COLO668 (cell line): ENCODE measurements at regions not wholly inside any gene's neighbourhood (a gene's known extent, or its start where the extent isn't known, plus 50 kb on each side); places are given as distances from the start of the nearest gene placed in this dataset.
"Not testable (repeated sequence)": the region's sequence is repeated elsewhere in the genome, so short reads cannot be mapped to it uniquely, and the experiment has no call there.

Experiments
- DNase-seq: peaks from one replicate; lab custom pipeline; 2025; ENCODE audit not compliant: unreplicated experiment; lab: John Stamatoyannopoulos, UW

GRCh38 chr11:23903044-23903704 is 593.7 kb upstream of the LUZP2 start:
- DNase-seq = no peak

DNA sequence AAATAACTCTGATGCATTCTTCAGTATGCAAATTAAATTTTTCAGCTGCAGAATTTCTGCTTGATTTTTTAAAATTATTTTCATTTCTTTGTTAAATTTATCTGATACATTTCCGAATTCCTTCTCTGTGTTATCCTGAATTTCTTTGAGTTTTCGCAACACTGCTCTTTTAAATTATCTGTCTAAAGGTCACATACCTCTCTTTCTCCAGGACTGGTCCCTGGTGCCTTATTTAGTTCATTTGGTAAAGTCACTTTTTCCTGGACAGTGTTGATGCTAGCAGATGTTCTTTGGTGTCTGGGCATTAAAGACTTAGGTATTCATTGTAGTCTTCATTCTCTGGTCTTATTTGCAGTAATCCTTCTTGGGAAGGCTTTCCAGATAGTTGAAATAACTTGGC is 577.4 kb upstream of the LUZP2 start:
- no peak for DNase-seq

DNA sequence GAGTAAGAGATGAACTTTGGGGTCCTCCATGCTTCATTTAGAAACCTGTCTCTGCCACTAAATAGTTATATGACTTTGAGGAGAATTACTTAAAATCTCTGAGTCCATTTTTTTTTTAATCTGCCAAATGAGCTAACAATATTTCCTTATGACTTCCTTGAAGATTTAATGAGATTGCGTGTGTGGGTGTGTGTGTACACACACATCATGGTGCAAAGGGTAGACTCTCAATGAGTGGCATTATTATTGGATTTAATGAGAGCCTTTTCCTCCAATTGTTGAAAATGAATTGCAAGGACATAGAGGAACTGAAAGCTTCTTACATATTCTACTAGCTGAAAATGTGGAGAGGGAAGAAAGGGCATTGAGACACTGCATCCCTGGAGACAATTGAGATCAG is 573.5 kb upstream of the LUZP2 start:
- DNase-seq = no peak

GRCh38 chr11:23924226-23924625 is 572.6 kb upstream of the LUZP2 start:
- DNase-seq = no peak

- no peak for DNase-seq
Observed at GRCh38 chr11:23931443-23931842, 565.4 kb upstream of the LUZP2 start.

DNA sequence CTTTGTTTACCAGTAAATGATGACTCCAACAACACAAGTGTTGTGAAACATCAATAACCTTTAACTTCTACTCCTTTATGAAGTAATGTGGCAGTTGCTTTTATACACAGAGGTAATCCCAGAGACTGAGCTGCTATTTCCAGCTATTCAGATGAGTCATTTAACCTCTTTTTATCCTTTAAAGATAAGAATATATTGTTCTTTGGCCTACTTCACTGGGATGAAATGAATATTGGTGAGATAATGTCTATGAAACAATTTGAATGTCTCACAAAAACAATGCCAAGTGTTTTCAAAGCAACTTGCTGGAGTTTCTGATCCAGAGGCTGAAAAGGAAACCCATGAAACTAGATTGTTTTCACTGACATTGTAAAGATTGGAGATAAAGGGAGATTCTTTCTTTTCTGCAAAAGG is 564.4 kb upstream of the LUZP2 start:
- no peak for DNase-seq

- no peak for DNase-seq
Observed at GRCh38 chr11:23933721-23934120, 563.1 kb upstream of the LUZP2 start.

DNA sequence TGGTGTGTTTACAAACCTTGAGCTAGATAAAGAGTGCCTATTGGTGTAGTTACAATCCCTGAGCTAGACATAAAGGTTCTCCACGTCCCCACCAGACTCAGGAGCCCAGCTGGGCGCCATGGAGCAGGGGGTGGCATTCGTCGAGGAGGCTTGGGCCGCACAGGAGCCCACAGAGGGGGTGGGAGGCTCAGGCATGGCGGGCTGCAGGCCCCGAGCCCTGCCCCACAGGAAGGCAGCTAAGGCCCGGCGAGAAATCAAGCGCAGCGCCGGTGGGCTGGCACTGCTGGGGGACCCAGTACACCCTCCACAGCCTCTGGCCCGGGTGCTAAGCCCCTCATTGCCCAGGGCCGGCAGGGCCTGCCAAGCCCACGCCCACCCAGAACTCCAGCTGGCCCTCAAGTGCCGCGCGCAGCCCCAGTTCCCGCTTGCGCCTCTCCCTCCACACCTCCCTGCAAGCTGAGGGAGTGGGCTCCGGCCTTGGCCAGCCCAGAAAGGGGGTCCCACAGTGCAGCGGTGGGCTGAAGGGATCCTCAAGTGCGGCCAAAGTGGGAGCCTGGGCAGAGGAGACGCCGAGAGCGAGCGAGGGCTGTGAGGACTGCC is 562.1 kb upstream of the LUZP2 start:
- not testable (repeated sequence) for DNase-seq

DNA sequence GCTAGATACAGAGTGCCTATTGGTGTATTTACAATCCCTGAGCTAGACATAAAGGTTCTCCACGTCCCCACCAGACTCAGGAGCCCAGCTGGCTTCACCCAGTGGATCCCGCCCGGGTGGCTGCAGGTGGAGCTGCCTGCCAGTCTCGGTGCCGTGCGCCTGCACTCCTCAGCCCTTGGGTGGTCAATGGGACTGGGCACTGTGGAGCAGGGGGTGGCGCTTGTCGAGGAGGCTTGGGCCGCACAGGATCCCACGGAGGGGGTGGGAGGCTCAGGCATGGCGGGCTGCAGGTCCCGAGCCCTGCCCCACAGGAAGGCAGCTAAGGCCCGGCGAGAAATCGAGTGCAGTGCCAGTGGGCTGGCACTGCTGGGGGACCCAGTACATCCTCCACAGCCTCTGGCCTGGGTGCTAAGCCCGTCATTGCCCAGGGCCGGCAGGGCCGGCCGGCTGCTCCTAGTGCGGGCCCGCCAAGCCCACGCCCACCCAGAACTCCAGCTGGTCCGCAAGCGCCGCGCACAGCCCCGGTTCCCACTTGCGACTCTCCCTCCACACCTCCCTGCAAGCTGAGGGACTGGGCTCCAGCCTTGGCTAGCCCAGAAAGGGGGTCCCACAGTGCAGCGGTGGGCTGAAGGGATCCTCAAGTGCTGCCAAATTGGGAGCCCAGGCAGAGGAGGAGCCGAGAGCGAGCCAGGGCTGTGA is 554.6 kb upstream of the LUZP2 start:
- DNase-seq = not testable (repeated sequence)

DNA sequence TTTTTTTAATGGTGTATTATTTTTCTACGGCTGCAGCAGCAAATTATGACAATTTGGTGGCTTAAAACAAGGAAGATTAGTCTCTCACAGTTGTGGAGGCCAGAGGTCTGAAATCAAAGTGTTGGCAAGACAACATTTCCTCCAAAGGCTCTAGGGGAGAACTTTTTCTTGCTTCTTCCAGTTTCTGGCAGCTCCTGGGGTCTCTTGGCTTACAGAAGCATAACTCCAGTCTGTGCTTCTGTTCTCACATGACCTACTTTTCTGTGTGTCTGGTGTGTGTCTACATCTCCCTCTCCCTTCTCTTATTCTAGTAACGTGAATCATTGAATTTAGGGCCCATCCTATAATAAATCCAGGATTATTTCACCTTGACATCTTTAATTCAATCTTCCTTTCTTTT is 551.9 kb upstream of the LUZP2 start:
- no peak for DNase-seq

DNA sequence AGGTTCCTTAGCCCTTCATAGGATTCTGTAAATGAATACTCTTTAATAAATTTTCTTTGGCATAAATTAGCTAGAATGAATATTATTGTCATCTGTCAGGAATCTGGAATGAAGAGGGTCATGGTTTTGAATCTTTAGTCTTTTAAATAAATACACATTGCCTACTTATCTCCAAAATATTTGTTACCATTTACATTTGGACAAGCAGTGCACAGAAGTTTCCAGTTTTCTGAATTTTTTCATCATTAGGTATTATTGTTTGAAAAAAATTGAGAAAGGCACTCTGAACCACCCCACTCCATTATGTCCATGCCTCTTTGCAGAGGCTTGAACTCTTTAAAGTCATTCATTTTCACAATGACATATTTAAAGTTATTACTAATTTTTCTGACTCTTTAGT is 549.0 kb upstream of the LUZP2 start:
- no peak for DNase-seq

GRCh38 chr11:23948851-23949250 is 548.0 kb upstream of the LUZP2 start:
- DNase-seq = no peak

DNA sequence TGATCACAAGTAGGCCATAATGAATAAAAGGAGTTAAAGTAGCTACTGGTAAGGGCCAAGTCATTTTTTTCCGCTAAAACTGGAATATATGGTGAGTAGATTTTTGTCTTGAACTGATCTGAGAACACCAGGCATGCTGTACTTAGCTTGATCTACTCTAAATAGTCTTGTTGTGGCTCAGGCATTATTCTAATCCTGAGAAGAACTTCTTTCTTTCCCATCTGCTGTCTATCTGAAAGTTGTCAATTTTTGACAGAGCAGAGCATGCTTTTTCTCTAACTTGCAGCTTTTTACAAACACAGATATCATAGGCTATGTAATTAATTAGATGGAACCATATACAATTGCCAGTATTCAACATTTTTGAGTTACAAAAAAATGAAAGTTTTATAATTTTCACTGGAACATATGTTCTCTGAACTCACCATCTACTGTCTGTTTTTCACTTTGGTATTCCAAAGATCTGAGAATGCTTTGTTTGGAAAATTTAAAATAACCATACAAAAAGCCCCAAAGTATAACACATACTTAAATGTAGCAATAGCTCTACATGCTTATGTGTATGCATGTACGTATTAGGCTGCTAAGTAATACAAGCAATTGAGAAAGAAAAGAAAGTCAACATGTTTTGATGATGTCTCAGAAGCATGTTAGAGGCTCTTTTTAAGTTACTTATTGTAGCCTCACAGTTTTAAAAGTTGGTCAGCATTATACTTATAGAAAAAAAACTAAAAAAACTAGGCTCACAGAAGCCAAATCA is 542.7 kb upstream of the LUZP2 start:
- no peak for DNase-seq

- DNase-seq = no peak
Observed at GRCh38 chr11:23954730-23955129, 542.1 kb upstream of the LUZP2 start.

- DNase-seq = no peak
Observed at GRCh38 chr11:23956586-23956985, 540.3 kb upstream of the LUZP2 start.

DNA sequence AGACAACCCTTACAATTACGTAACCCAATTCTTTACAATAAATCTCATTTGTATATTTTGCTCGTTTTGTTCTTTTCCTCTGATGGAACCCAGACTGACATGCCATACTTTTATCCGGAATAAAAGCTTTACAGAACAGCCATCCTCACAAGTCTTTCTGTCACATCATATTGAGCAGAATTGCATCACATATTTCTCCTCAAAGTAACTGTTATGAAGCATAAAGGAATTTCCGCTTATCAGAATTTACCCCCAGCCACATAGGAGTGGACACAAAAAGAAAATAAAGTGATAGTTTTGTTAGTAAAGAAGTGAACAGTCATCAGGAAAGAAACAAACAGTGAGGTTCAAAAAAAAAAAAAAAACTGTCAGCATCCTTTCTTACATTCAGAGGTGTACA is 539.5 kb upstream of the LUZP2 start:
- DNase-seq = no peak

DNA sequence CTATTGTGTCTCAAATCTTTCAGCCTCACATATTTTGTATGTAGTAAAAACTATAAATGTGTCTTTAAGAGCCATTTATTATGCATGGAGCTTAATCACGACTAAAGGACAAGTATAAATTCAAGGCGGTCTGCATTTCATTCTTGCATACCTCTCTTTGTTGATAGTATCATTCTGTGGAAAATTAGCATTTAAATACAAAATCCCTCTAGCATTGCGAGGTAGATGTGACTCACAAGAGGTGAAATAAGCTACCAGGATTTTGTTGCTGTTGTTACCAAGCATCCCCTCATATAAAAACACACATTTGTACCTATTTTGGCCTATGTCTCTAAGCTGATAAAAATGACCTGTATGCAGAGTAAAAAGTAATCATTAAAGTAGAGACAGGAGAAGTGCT is 537.4 kb upstream of the LUZP2 start:
- DNase-seq = no peak

DNA sequence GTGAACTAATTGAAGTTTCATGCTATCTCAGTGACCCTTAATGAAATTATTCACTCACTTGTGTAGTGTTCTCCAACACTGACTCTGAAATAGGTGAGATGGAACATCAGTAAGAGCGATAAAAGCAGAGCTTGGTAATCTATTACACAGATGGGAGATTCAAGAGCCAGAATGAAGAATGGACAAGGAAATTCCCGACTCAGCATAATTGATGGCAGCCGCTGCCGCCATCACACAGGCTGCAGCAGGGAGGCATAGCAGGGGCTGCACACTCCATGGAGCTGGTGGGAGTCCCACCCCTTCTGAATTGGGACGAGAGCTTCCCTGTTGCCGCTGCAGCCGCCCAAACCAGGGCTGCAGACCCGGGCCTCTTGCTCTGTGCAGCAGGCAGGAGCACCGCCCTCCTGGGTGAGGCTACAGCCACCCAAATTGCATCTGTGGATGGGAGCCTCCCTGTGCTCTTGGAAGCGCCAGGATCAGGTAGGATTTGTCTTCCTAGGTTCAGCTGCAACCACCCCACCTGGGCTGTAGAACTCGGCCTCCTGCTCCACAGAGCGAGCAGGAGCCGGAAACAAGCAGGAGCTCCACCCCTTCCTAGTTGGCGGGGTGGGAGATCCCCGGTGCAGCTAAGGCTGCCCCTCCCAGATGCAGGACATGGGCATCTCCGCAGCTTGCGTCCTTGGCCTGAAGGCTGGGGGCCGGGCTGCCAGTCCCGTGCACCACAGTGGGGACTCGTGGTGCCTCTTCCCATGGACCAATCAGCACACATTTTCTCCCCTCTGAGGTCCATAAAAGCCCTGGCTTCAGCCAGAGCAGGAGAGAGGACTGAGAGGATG is 535.1 kb upstream of the LUZP2 start:
- no peak for DNase-seq

DNA sequence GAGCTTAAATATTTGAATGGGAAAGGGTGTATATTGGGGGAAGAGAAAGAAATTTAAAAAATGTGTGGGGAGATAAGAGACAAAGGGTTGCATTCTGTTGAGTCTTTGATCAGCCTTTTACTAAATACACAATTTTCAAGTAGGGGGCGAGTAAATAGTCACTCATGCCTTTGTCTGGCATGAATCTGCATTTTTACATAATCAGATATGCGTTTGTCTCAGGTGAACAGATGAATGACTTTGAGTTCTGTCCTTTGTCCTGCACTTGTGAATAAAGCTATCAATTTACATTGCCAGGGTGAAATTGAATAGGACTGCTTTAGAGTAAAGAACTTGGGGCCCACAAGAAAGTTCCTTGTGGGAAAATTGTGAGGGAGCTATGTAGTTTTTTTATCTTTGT is 523.6 kb upstream of the LUZP2 start:
- no peak for DNase-seq

- no peak for DNase-seq
Observed at GRCh38 chr11:23974051-23974450, 522.8 kb upstream of the LUZP2 start.

DNA sequence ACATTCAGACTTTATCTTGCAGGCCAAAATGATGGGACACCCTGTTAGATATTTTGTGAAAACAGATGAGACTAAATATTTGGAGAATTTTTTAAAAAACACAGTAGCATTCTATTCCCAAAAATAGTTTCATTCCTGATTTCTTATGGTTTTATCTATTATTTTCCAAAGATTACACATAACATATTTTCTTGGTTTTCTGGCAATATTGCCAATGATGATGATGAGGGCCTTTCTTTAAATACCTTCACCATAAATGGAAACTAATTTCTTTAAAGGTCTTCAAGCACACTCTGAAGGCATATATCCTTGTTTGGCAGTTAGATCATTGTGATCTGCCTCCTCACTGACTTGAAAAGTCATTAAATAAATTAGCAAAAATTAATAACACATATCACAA is 522.3 kb upstream of the LUZP2 start:
- DNase-seq = no peak
